Esophagus muscularis mucosa (tissue), 4 donors: ENCODE measurements at regions not wholly inside any gene's neighbourhood (a gene's known extent, or its start where the extent isn't known, plus 50 kb on each side); places are given as distances from the start of the nearest gene placed in this dataset.
A peak's percentile ranks its signal among the peaks of the same experiment; 100 is the strongest.

Experiments used
- DNase-seq: peaks from one replicate; pipeline ENCODE4 v3.0.0-alpha.2; 2017; ENCODE audit errors: extremely low spot score
- H3K27ac ChIP-seq, 4 donors: fragments of 200-600 bp; sonication (generic); replicated peaks in 1 of 4; 1 replicate in 3 of 4; 2 replicates in 1 of 4; pipeline ENCODE4 v1.5.1; 2016 to 2019; ENCODE audit warnings: mild to moderate bottlenecking in 1 of 4
- H3K27me3 ChIP-seq, 4 donors: fragments of 200-600 bp; sonication (generic); one replicate each; pipeline versions ENCODE4 v1.5.1 to v1.6.0; 2016 to 2019
- H3K36me3 ChIP-seq, 4 donors: fragments of 200-600 bp; sonication (generic); one replicate each; pipeline ENCODE4 v1.5.1; 2016 to 2019
- H3K4me1 ChIP-seq, 4 donors: fragments of 200-600 bp; sonication (generic); one replicate each; pipeline ENCODE4 v1.5.1; 2016 to 2019
- H3K4me3 ChIP-seq, 4 donors: fragments of 200-600 bp; sonication (generic); 1 replicate in 2 of 4; 2 replicates in 2 of 4; pipeline ENCODE4 v1.5.1; 2016 to 2019; ENCODE audit warnings: mild to moderate bottlenecking in 4 of 4, moderate library complexity in 1 of 4
- H3K9me3 ChIP-seq, 4 donors: fragments of 200-600 bp; sonication (generic); 1 replicate in 3 of 4; 2 replicates in 1 of 4; pipeline ENCODE4 v1.5.1; 2016 to 2019
- CTCF ChIP-seq, 3 experiments: fragments of 200-600 bp in 2 of 3; fragments of 450-650 bp in 1 of 3; sonication (generic) in 2 of 3; IDR thresholded peaks; one replicate each; pipeline ENCODE4 v1.5.1; 2017 to 2019; ENCODE audit warnings: antibody characterized with exemption in 3 of 3, mild to moderate bottlenecking in 2 of 3, moderate library complexity in 1 of 3
- EP300 ChIP-seq: sonication (generic); formaldehyde crosslinking; IDR thresholded peaks from one replicate; pipeline ENCODE4 v1.6.1; 2017; ENCODE audit warnings: antibody characterized with exemption
- POLR2A ChIP-seq: fragments of 450-650 bp; IDR thresholded peaks from one replicate; pipeline ENCODE4 v1.6.1; 2017; ENCODE audit warnings: antibody characterized with exemption, moderate library complexity, mild to moderate bottlenecking, low read depth
- POLR2AphosphoS5 ChIP-seq, 2 donors: sonication (generic); formaldehyde crosslinking; IDR thresholded peaks; one replicate each; pipeline ENCODE4 v1.6.1; 2017; ENCODE audit warnings: antibody characterized with exemption in 2 of 2
- WGBS: methylation state at CpG from one replicate; pipeline ENCODE4 v1.1.5; 2018; 5-methylcytosine and 5-hydroxymethylcytosine counted together
- intact Hi-C: fragments of 100-400 bp; cut with DNase I; formaldehyde crosslinking; loops from one replicate; pipeline ENCODE4 v1.15.1; 2023

- no peak for DNase-seq
- Histone ChIP-seq H3K4me1 (no peaks in the 10 kb centered on the region), H3K4me3 (no peak overlapping the region), H3K27me3 (no peaks in the 10 kb centered on the region), H3K27ac (no peak overlapping the region), H3K36me3 (no peaks in the 10 kb centered on the region), H3K9me3 (no peaks in the 10 kb centered on the region)
- WGBS: 97% methylated on average over 1 of the region's 1 CpG
- intact Hi-C loops: no loop called here
- no peak for TF ChIP-seq EP300
- TF ChIP-seq CTCF (IDR thresholded peaks at IDR 0.05): no peak
- TF ChIP-seq POLR2AphosphoS5 (IDR thresholded peaks at IDR 0.05): no peak
- TF ChIP-seq POLR2A: no peak
Observed at GRCh38 chr2:144668493-144669110, 148.7 kb upstream of the ZEB2 start.

DNA sequence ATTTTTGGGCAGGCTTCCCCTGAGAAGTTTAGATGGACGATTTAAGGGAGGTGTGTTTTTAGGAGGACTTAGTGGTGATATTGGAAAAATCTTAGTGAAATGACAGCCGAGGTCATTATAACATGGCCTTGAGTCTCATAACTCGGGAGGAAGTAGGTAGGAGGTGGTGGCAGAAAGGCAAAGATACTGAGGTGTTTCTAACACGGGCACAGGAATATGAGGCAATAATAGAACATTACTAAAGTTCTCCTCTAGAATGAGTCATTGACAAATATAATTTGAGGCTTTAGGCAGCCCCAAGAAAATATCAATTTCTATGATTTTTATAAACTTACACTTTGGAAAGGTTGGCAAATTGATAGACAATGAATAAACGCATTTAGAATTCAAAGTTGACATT, 146.1 kb upstream of the ZEB2 start:
- intact Hi-C loops: no loop called here

DNA sequence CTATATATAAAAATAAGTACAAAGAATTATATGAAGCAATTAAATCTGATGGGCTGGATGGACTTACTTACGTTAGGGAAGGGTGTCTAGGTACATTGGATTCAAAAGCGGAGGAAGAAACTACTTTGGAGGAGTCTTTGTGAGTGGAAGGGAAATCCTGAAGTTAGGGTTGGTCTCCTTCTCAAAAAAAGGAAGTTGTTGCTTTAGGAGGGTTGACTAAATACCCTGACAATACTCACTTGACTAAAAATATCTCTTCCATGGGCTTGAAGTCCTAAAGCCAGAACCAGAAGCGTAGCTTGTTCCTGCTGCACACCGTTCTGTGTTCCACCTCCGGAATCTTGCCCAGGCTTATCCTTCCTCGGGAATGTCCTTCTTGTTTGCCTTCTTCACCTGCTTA, 143.3 kb upstream of the ZEB2 start:
- Histone ChIP-seq H3K9me3 (no peaks in the 10 kb centered on the region), H3K27me3 (no peaks in the 10 kb centered on the region), H3K36me3 (no peaks in the 10 kb centered on the region), H3K27ac (peak overlapping the region in 1 of 4 donors; percentile 14), H3K4me3 (no peak overlapping the region), H3K4me1 (no peaks in the 10 kb centered on the region)
- 92% methylated on average over 6 of the region's 6 CpGs for WGBS
- no peak for DNase-seq
- intact Hi-C loops: no loop called here
- no peak for TF ChIP-seq EP300
- no peak for TF ChIP-seq POLR2AphosphoS5 (IDR thresholded peaks at IDR 0.05)
- no peak for TF ChIP-seq CTCF (IDR thresholded peaks at IDR 0.05)
- no peak for TF ChIP-seq POLR2A

More for the DNA sequence above, 146.1 kb upstream of the ZEB2 start:
- Histone ChIP-seq H3K27me3 (no peaks in the 10 kb centered on the region), H3K36me3 (no peaks in the 10 kb centered on the region), H3K4me3 (no peak overlapping the region), H3K9me3 (no peaks in the 10 kb centered on the region), H3K27ac (no peak overlapping the region), H3K4me1 (no peaks in the 10 kb centered on the region)
- 73% methylated on average over 5 of the region's 5 CpGs for WGBS
- DNase-seq: no peak
- TF ChIP-seq POLR2AphosphoS5 (IDR thresholded peaks at IDR 0.05) (no peak), POLR2A (no peak), CTCF (IDR thresholded peaks at IDR 0.05) (no peak), EP300 (no peak)

DNA sequence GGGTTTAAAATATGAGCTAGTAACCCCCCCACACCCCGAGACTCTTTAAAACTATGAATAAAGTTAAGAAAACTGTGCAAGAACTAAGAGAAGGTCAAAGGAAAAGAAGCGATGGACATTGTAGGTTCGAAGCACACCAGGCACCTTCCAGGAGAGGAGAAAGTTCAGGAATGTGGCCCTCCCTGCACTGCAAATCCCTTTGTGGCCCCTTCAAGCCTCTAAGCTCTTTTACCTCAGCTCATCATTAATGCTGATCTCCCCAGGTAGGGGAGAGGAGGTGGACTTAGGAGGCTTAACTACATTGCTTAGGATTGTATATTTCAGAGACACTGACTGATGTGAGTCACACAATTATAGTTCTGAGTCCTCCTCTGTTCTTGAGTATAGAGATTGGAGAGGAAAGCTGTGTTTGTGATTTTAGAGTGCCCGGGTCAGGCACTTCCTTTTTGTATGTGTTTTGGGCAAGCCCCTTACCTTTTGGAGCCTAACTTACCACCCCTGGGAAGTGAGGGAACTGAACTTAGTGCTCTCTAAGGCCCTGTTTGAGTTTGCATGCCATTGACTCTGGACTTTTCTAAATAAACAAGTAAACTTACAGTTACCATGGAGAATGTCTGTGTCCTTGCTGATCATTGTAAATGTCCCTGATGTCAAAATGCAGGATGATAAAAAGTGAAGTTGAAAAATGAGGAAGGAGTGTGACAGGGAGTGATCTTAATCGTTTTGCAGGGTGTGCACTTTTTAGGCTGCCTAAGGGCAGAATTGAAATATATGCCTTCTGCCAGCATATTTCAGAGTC, 140.8 kb upstream of the ZEB2 start:
- H3K27ac ChIP-seq: peak overlapping the region in 3 of 4 donors; percentile 12 to 32 (median 22)
- no peak for DNase-seq
- 71% methylated on average over 5 of the region's 5 CpGs for WGBS
- H3K4me1 ChIP-seq: no peaks in the 10 kb centered on the region
- H3K36me3 ChIP-seq: no peaks in the 10 kb centered on the region
- no peak overlapping the region for H3K4me3 ChIP-seq
- no peaks in the 10 kb centered on the region for H3K27me3 ChIP-seq
- TF ChIP-seq POLR2A: no peak
- no peak for TF ChIP-seq POLR2AphosphoS5 (IDR thresholded peaks at IDR 0.05)
- intact Hi-C loops: no loop called here
- H3K9me3 ChIP-seq: no peaks in the 10 kb centered on the region

DNA sequence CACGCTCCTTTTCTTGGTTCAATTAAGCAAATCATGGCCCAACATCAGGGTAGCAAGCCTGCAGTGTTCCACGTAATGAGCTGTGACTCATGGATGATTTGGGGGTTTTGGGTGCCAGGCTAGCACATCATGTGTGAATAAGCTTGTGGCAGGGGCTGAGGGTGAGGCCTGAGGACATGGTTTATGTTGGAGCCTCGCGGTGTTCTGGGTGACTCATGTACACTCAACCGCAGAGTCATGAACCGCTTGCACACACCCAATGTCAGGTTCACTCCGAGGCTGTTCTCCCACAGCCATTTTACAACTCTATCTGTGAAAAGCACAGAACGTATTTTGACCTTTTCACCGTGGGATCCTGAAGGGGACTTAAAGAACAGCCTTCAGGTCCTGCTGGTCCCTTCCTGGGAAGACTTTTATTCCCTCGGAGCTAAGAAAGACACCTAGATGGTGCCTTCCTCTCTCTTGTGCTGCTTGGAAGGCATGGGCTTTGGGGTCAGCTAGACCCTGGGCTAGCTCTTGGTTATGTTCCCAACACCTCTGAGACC, 139.9 kb upstream of the ZEB2 start:
- no peak for TF ChIP-seq POLR2A
- no peak for TF ChIP-seq EP300
- TF ChIP-seq CTCF (IDR thresholded peaks at IDR 0.05): no peak
- TF ChIP-seq POLR2AphosphoS5 (IDR thresholded peaks at IDR 0.05): no peak
- Histone ChIP-seq H3K36me3 (no peaks in the 10 kb centered on the region), H3K4me3 (no peak overlapping the region), H3K9me3 (no peaks in the 10 kb centered on the region), H3K4me1 (no peaks in the 10 kb centered on the region), H3K27ac (peak overlapping the region in 3 of 4 donors; percentile 12 to 22 (median 18)), H3K27me3 (no peaks in the 10 kb centered on the region)
- no peak for DNase-seq
- intact Hi-C loops: no loop called here
- 83% methylated on average over 10 of the region's 10 CpGs for WGBS
